ENCODE measurements at regions not wholly inside any gene's neighbourhood (a gene's known extent, or its start where the extent isn't known, plus 50 kb on each side); places are given as distances from the start of the nearest gene placed in this dataset.
"Not testable (repeated sequence)": the region's sequence is repeated elsewhere in the genome, so short reads cannot be mapped to it uniquely, and the experiment has no call there.

DNA sequence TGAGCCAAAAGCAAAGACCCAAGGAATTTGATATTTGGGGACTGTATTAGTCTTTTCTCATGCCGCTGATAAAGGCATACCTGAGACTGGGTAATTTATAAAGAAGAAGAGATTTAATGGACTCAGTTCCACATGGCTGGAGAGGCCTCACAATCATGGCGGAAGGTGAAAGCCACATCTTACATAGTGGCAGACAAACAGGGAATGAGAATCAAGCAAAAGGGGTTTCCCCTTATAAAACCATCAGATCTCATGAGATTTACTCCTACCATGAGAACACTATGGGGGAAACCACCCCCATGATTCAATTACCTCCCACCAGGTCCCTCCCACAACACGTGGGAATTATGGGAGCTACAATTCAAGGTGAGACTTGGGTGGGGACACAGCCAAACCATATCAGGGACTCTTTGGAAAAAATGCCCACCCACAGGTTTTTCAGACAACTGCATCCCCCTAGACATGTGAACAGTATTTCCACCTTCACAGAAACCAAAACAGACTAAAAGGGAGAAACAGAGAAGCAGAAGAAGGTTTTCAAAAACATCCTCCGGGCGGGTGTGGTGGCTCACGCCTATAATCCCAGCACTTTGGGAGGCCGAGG is 482.1 kb upstream of the PROK2 start:
- DNase-seq (ENCODE audit: low read depth in 1 of 2, low spot score in 1 of 2) = not testable (repeated sequence)

DNA sequence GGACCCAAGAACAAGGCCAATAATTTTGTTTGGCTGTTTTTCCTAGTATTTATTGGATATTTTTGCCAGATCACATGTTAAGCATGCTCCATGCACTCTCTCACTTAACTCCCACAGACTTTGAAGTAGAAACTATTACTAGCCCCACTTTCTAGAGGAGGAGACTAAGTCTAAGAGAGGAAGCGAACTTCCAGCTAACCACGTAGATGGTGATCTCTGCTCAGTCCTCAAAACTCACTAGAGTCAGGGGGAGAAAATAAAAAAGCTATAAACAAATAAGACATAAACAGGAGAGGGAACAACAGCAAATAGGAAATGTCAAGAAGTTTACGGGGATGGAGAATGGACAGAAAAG is 481.0 kb upstream of the PROK2 start:
- no peak for DNase-seq (ENCODE audit: low read depth in 1 of 2, low spot score in 1 of 2)

DNA sequence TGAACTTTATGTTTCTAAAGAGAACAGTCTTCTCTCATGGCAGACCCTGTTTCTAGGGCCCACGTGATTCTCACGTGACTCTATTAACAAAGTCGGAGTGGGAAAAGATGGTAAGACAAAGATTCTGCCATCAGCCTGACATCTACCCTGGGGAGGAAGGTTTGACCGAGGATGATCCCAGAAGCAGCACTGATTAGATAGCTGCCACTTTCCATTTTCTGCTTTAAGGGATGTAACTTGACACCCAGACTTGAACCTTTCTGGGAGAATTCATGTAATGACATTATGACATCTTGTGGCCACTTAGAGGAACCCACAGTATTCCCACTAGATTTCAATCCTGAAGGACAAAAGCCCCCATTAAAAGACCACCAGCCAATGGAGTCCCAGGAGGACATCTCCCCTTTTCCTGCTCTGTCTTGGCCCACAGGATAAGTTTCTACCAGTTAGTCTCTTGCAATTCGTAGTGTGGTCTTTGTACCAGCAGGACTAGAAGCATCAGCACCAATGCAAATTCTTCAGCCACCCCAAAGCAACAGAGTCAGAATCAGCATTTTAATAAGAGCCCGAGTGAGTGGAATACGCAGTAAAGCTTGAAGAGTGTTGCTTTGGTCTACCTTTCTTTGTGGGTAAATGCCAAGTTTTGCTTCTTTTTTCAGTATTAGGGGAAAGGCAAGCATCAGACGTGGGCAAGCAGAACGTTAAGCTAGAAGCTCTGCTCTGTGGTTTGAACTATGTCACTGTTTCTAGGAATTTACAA is 480.5 kb upstream of the PROK2 start:
- DNase-seq (ENCODE audit: low read depth in 1 of 2, low spot score in 1 of 2) = no peak

- DNase-seq (ENCODE audit: low read depth in 1 of 2, low spot score in 1 of 2) = no peak
Measured at GRCh38 chr3:72263223-72263990, 478.5 kb upstream of the PROK2 start.

DNA sequence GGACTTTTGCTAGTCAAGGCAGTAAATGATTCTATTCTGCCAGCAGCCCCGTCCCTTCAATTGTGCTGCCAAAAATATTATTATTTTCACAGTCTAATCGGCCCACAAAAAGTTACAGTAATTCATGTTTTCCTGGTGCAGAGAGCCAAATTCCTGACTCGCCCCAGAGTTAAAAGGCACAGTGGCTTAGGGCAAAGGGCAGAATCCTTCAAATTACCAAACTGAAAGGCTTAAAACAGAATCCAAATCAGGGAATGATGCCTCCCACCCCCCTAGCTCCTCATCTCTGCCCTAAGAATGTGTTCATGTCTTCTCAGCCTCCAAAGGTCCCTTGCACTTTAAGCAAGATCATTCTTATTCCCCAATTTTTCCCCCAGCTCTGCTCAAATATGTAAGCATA is 477.8 kb upstream of the PROK2 start:
- DNase-seq (ENCODE audit: low read depth in 1 of 2, low spot score in 1 of 2) = no peak

DNA sequence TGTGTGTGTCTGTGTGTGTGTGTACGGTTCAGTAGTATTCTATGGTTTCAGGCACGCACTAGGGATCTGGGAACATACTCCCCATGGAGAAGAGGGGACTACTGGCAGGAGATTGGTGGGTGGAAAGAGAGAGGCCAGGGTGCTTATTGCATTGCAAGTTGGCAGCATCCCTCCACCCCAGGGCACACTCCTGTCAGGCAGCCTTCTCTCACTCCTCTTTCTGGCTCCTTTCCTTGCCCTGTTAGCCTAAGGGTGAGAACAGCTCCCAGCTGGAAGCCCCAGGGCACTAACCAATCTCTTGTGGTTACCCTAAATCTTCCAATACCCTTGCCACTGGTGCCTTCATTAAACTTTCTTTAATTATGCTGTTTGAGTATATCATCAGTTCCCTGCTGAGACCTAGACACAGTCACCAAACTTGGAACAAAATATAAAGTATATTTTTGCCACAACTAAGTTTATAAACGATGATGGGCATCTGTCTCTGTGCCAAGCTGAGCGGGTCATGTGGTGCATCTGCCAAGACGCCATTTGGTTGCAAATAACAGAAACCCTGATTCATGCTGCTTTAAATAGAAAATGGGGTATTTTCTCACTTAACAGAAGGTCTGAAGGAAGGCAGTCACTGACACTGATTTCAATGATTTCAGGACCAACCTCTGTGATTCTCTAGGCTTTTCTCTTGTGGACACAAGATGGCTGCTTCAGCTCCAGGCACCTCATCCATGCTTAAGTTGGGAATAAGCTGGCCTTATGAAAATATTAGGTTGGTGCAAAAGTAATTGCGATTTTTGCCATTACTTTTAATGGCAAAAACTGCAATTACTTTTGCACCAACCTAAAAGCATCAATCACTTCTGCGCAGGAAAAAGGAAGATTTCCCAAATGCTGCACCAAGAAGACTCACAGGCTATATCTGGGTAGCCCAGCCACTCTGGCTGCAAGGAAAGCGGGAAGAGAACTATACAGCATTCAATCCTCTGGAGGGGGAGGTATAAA is 476.9 kb upstream of the PROK2 start:
- no peak for DNase-seq (ENCODE audit: low read depth in 1 of 2, low spot score in 1 of 2)

- no peak for DNase-seq (ENCODE audit: low read depth in 1 of 2, low spot score in 1 of 2)
Measured at GRCh38 chr3:72260588-72260910, 475.6 kb upstream of the PROK2 start.

DNA sequence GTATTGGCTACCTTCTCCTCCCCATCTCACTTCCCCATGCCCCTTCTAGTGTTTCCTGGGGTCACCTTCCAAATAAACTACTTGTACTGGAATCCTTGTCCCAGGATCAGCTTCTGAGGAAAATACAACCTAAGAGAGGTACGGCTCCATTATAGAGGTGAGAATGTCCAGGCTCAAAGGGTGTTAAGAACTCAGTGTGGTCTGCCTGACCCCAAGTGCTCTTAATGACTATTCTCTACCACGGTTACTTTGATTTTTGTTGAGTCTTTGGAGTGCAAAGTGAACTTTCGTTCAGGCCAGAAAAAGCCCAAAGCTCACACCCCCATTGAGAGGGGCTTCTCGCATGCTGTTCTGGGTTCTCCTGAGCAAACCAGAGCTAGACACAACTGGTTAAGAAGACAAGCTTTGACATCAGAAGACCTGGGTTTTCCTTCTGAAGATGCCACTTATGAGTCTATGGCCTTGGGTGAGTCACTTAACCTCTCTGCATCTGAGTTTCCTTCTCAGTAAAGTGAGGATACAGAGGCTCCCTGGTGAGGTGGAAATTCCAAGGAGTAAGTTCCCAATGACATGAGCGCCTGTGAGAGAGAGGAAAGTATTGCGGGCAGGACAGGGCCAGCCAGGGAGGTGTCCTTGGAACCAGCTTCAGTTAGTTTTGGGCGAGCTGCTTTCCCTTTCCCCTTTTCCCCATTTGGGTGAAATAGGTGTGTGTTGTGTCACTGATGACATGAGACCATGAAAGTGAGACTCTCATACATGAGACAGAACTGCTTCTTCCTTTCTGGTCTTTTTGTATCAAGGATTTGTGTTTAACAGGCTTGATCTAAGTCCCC is 475.0 kb upstream of the PROK2 start:
- DNase-seq (ENCODE audit: low read depth in 1 of 2, low spot score in 1 of 2) = no peak

DNA sequence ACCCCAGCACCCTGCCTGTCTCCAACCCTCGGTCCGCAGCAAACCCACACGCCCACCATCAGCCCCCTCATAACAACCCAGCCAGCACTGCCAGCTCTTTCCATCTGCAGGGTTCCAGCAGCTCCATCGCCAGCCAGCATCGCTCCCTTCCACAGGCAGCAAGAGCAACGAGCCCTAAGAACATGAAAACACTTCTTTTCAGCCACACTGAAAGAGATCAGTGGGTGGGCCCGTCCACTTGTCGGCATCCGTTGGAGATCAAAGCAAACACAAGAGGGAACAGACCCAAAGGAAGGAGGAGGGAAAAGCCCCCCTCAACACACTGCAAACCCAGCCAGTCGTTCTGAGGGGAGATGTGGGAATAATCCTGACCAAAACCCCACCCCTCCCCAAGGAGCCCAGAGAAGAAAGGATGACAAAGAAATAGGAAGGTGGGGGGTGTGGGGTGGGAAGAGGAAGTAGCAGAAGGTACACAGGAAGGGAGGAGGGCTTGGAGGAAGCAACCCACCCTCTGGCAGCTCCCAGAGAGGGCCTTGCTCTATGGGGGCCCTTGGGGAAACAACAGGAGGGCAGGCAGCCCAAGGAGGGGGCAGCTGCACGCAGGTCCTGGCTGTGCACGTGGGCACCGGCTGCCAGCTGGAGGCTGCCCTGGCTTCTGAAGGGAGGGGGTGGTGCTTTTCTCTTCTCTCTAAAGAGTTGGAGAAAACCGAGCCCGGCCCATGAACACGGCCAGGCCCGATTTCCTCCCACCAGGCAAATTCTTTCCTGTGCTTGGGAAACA is 473.6 kb upstream of the PROK2 start:
- no peak for DNase-seq (ENCODE audit: low read depth in 1 of 2, low spot score in 1 of 2)

DNA sequence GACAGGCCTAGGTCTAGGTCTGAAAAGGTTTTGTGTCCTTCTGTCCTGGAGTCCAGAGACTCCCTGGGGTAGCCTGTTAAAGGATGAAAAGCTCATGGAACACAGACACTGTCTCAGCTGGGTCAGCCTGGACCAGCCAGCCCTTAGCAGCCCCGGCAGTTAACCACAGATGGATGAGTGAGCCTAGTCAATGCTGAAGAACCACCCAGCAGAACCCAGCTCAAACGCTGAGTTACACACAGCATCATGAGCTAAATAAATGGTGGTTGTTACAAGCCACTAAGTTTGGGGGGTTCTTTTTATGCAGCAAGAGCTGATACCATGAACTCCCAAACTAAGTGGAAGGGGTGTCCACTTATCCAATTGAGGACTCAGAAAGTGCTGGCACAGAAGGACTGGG is 472.8 kb upstream of the PROK2 start:
- DNase-seq (ENCODE audit: low read depth in 1 of 2, low spot score in 1 of 2) = no peak

DNA sequence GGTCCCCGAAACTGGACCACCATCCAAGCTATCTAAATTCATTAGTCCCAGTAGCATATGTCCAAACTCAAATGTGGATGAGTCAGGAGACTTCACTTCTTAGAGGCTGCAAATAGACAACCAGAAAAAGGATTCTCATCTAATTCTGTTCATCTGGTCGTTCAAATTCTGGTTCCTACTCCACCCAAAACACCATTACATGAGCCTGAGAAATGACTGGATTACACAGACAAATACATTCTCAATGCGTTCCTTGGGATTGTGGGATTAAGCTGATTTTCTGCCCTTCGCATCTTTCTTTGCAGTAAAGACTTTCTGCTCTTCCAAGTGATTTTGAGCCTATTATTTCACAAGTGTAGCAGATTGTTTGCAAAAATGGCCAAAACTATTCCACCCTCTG is 472.3 kb upstream of the PROK2 start:
- no peak for DNase-seq (ENCODE audit: low read depth in 1 of 2, low spot score in 1 of 2)

- no peak for DNase-seq (ENCODE audit: low read depth in 1 of 2, low spot score in 1 of 2)
Measured at GRCh38 chr3:72256716-72257115, 471.8 kb upstream of the PROK2 start.

DNA sequence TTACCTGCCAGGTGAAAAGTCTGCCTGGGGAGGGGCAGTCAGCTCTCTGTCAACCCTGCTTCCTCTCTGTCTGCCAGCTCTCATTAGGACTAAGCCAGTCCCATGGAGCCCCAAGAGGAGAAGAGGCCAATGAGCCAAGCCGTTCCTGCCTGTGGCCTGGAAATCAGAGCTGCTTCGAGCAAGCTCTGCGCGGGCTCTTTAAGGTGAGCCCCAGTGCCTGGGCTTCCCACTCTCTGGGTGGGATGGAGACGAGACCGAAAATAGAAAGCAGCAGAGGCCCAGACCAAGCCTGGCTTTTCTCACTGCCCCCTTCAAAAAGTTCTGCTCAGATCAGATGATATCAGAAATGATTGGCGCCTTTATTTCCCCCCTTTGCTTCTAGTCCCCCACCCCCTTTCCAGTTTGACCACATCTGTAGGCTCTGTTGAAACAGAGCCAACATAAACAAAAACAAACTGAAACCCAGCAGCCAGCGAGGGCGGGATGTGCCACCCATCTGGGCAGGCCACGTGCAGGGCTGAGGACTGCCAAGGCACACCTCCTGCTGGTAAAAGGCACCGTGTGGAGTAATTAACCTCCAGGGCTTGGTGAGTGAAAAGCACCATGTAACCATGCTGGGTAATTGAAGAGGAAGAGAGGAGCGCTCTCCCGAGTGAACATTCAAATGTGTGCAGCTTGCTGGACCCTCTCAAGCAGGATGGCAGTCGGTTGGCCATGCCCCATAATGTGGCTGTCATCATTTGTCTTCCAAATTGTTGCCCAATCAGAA is 471.0 kb upstream of the PROK2 start:
- DNase-seq (ENCODE audit: low read depth in 1 of 2, low spot score in 1 of 2) = no peak

GRCh38 chr3:72255191-72255590 is 470.2 kb upstream of the PROK2 start:
- DNase-seq (ENCODE audit: low read depth in 1 of 2, low spot score in 1 of 2) = no peak

- no peak for DNase-seq (ENCODE audit: low read depth in 1 of 2, low spot score in 1 of 2)
Measured at GRCh38 chr3:72254483-72254882, 469.5 kb upstream of the PROK2 start.

GRCh38 chr3:72250725-72251124 is 465.8 kb upstream of the PROK2 start:
- DNase-seq (ENCODE audit: low read depth in 1 of 2, low spot score in 1 of 2) = no peak

DNA sequence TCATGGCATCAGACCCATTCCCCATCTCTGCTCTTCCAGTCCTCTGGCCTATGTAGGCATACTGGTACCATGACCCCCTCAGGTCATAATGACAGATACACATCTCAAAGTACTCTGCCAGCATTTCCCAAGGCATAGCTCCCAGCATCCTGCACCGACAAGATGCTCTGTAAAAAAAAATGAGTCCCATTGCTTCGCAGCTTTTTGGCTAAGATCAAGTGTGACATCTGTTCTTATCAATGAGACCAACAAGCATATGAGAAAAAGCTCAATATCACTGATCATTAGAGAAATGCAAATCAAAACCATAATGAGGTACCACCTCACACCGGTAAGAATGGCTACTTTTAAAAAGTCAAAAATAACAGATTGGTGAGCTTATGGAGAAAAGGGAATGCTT is 463.9 kb upstream of the PROK2 start:
- DNase-seq (ENCODE audit: low read depth in 1 of 2, low spot score in 1 of 2) = no peak

- no peak for DNase-seq (ENCODE audit: low read depth in 1 of 2, low spot score in 1 of 2)
Measured at GRCh38 chr3:72248389-72248761, 463.4 kb upstream of the PROK2 start.
